ENCODE measurements at regions not wholly inside any gene's neighbourhood (a gene's known extent, or its start where the extent isn't known, plus 50 kb on each side); places are given as distances from the start of the nearest gene placed in this dataset.
"Not testable (repeated sequence)": the region's sequence is repeated elsewhere in the genome, so short reads cannot be mapped to it uniquely, and the experiment has no call there.

DNA sequence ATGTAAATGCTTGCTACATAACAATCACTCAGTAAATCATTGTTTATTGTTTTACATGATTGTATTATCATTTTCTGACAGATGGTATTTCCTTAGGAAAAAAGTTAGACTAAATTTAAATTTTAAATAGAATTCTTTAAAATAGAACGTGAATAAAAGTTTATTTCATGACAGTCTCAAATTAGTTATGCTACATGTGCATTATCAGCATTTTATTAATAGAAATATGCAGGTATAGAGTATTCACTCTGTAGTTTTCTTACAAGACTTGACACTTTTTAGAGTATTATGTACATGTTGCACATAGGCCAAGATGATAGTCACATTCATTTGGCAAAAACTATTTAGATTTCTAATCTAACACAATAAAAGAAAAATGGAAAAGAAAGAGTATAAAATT lies 213.3 kb upstream of the SPRY1 start:
- no peak overlapping the region for H3K4me3 ChIP-seq (replicated peaks; ENCODE audit: low read depth, low read length)
- TF ChIP-seq, protein P1, sequence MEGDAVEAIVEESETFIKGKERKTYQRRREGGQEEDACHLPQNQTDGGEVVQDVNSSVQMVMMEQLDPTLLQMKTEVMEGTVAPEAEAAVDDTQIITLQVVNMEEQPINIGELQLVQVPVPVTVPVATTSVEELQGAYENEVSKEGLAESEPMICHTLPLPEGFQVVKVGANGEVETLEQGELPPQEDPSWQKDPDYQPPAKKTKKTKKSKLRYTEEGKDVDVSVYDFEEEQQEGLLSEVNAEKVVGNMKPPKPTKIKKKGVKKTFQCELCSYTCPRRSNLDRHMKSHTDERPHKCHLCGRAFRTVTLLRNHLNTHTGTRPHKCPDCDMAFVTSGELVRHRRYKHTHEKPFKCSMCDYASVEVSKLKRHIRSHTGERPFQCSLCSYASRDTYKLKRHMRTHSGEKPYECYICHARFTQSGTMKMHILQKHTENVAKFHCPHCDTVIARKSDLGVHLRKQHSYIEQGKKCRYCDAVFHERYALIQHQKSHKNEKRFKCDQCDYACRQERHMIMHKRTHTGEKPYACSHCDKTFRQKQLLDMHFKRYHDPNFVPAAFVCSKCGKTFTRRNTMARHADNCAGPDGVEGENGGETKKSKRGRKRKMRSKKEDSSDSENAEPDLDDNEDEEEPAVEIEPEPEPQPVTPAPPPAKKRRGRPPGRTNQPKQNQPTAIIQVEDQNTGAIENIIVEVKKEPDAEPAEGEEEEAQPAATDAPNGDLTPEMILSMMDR (IDR thresholded peaks at IDR 0.05; ENCODE audit: low read length, missing control alignments), result no peak
- no peak for DNase-seq (ENCODE audit: low read depth)

DNA sequence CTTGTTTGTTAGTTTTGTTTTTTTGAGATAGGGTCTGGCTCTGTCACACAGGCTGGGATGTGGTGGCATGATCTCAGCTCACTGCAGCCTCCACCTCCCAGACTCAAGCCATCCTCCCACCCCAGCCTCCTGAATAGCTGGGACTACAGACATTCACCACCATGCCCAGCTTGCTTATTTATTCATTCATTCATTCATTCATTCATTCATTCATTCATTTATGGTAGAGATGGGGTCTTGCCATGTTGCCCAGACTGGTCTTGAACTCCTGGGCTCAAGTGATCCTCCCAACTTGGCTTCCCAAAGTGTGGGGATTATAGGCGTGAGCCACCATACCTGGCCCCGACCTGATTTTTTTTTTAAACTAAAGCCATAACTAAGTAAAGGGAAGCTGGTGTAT lies 212.8 kb upstream of the SPRY1 start:
- not testable (repeated sequence) for DNase-seq (ENCODE audit: low read depth); H3K4me3 ChIP-seq (replicated peaks; ENCODE audit: low read depth, low read length)

DNA sequence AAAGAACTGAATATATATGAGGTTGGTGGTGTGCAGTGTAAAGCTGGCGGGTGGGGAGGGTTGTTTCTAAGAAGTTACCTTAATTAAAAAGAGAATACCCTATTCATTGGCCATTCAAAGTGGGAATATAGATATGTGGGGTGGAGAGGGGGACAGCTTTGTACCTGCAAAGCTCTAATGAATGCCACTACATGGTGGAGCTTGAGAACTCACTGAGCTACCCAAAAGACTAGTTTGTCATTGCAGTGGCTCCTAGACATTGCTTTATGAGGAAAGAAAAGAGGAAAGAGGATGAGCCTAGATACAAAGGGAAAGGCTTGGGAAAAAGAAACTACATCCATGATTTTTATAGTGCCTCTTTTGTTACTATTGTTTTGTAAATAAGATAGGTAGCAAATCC lies 209.9 kb upstream of the SPRY1 start:
- no peak for DNase-seq (ENCODE audit: low read depth)
- TF ChIP-seq, protein P1 (IDR thresholded peaks at IDR 0.05; ENCODE audit: low read length, missing control alignments), result no peak
- no peak overlapping the region for H3K4me3 ChIP-seq (replicated peaks; ENCODE audit: low read depth, low read length)

DNA sequence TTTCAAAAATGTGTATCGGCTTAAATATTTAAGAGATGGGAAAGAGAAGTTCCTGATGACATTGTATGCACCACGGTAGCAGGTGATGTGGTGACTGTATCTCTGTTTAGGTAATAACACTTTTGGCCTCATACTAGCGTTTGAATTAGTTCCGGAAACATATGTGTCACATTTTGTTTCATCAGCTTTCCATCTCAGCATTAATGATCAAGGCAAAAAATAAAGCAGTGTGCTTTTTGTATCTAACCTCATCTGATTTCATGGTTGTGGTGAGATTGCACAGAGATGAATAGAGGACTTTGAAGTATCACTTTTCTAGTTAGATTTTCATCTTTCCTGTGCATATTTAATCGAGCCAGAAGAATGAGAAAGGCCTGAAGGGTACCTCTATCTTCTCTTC lies 206.4 kb upstream of the SPRY1 start:
- H3K4me3 ChIP-seq (replicated peaks; ENCODE audit: low read depth, low read length), result no peak overlapping the region
- TF ChIP-seq, protein P1 (IDR thresholded peaks at IDR 0.05; ENCODE audit: low read length, missing control alignments), result no peak
- DNase-seq (ENCODE audit: low read depth), result no peak

DNA sequence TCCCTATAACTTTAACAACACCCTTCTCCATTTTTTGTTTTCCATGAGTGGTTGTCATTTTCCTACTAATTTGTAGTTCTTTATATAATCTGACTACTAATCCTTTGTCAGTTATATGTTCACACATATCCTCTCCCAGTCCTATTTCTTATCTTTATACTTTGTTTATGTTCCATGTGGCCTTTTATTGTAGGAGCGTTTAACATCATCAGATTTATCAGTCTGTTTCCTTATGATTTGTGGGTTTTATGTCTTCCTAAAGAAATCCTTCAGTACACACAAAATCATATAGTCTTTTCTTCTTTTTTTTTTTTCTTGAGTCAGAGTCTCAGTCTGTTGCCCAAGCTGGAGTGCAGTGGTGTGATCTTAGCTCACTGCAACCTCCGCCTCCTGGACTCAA lies 204.9 kb upstream of the SPRY1 start:
- TF ChIP-seq, protein P1 (IDR thresholded peaks at IDR 0.05; ENCODE audit: low read length, missing control alignments), result no peak
- no peak overlapping the region for H3K4me3 ChIP-seq (replicated peaks; ENCODE audit: low read depth, low read length)

DNA sequence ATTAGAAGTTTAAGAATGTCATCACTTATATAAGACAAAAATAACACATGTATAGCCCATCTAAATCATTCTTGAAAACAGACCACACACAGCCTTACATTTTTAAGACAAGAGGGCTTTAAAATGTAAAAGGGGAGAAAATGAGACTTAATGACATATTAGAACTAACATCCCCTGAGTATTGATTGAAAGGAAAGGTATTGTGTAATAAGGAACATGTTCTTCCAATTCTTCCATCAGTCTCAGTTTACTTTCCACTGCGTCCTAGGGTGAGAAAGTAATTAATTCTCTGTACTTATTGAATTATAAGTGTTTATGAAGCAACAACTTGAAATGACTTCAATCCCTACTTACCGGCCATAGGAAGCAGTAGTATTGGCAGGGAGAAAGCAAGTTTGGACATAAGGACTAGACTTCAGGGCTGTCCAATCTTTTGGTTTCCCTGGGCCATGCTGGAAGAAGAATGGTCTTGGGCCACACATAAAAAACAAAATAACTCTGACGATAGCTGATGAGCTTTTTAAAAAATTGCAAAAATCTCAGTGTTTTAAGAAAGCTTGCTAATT lies 202.7 kb upstream of the SPRY1 start:
- H3K4me3 ChIP-seq (replicated peaks; ENCODE audit: low read depth, low read length), result no peak overlapping the region
- no peak for DNase-seq (ENCODE audit: low read depth)
- TF ChIP-seq, protein P1 (IDR thresholded peaks at IDR 0.05; ENCODE audit: low read length, missing control alignments), result no peak

More for the DNA sequence above, 204.9 kb upstream of the SPRY1 start:
- no peak for DNase-seq (ENCODE audit: low read depth)

DNA sequence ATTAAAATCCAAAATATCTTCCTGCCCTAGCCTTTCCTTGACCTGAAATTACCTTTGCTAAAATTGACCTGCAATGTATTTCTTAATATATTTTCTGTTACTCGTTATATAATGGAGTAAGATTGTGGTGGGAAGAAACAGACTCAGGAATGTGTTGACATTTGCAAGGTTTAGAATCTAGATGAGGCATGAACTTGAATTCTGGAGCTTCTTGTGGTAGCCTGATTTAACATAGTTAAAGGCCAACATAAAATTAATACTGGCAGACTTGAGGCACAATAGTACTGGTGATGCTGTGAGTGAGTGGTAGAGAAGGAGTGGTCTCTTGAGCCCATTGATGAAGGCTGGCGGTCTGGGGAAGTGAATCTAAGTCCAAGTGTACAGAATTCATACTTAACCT lies 197.9 kb upstream of the SPRY1 start:
- no peak overlapping the region for H3K4me3 ChIP-seq (replicated peaks; ENCODE audit: low read depth, low read length)
- no peak for DNase-seq (ENCODE audit: low read depth)
- TF ChIP-seq, protein P1 (IDR thresholded peaks at IDR 0.05; ENCODE audit: low read length, missing control alignments), result no peak
